Stimulated activated naive CD8-positive, alpha-beta T cell treated with anti-CD3 and anti-CD28 coated beads, Interleukin-15, Interleukin-2, amounts not matched to agents 100 ng/mL and 50 ng/mL, for 24 hours (primary cell): ENCODE measurements at regions not wholly inside any gene's neighbourhood (a gene's known extent, or its start where the extent isn't known, plus 50 kb on each side); places are given as distances from the start of the nearest gene placed in this dataset.
A peak's percentile ranks its signal among the peaks of the same experiment; 100 is the strongest.
"Not testable (repeated sequence)": the region's sequence is repeated elsewhere in the genome, so short reads cannot be mapped to it uniquely, and the experiment has no call there.

Source experiments
- H3K27ac Mint-ChIP-seq: one replicate; pipeline ENCODE4 v1.8.0; 2021; ENCODE audit warnings: mild to moderate bottlenecking, mixed read lengths
- H3K27me3 Mint-ChIP-seq: one replicate; pipeline ENCODE4 v1.8.0; 2021; ENCODE audit warnings: mixed read lengths
- H3K36me3 Mint-ChIP-seq: one replicate; pipeline ENCODE4 v1.8.0; 2021; ENCODE audit warnings: low read depth, mixed read lengths
- H3K4me1 Mint-ChIP-seq: one replicate; pipeline ENCODE4 v1.8.0; 2021; ENCODE audit warnings: low read depth, mixed read lengths
- H3K4me3 Mint-ChIP-seq: one replicate; pipeline ENCODE4 v1.8.0; 2021; ENCODE audit warnings: mild to moderate bottlenecking, mixed read lengths
- H3K9me3 Mint-ChIP-seq: one replicate; pipeline ENCODE4 v1.8.0; 2021; ENCODE audit warnings: mixed read lengths

GRCh38 chr7:149610441-149611011 is 112.9 kb upstream of the ZNF746 start:
- Mint-ChIP-seq H3K27me3 (no peaks in the 10 kb centered on the region), H3K27ac (no peak overlapping the region), H3K36me3 (peaks cover 92% of the 10 kb centered on the region)

GRCh38 chr7:149608168-149608567 is 110.6 kb upstream of the ZNF746 start:
- Mint-ChIP-seq H3K27ac (no peak overlapping the region), H3K4me1 (peaks cover 3% of the 10 kb centered on the region), H3K27me3 (no peaks in the 10 kb centered on the region), H3K9me3 (no peaks in the 10 kb centered on the region), H3K4me3 (no peak overlapping the region), H3K36me3 (peaks cover 83% of the 10 kb centered on the region)

More at GRCh38 chr7:149610441-149611011, 112.9 kb upstream of the ZNF746 start:
- H3K9me3 Mint-ChIP-seq, result no peaks in the 10 kb centered on the region
- H3K4me3 Mint-ChIP-seq, result no peak overlapping the region
- peaks cover 3% of the 10 kb centered on the region for H3K4me1 Mint-ChIP-seq

DNA sequence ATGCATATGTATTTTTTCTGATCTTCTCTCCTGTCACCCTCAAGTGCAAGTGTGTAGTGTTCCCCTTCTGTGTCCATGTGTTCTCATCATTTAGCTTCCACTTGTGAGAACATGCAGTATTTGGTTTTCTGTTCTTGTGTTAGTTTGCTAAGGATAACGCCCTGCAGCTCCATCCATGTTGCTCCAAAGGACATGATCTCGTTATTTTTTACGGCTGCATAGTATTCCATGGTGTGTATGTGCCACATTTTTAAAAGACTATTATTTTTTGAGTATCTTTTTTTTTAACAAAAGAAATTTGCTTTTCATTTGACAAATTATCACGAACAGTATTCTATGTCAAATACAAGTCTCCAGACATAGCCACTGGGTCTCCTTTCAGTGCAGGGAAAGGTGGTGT is 110.1 kb upstream of the ZNF746 start:
- H3K4me1 Mint-ChIP-seq, result peaks cover 3% of the 10 kb centered on the region
- no peaks in the 10 kb centered on the region for H3K27me3 Mint-ChIP-seq
- H3K27ac Mint-ChIP-seq, result no peak overlapping the region
- H3K4me3 Mint-ChIP-seq, result no peak overlapping the region
- H3K9me3 Mint-ChIP-seq, result no peaks in the 10 kb centered on the region
- H3K36me3 Mint-ChIP-seq, result peaks cover 81% of the 10 kb centered on the region

- H3K9me3 Mint-ChIP-seq, result no peaks in the 10 kb centered on the region
- H3K36me3 Mint-ChIP-seq, result peaks cover 80% of the 10 kb centered on the region
- H3K27me3 Mint-ChIP-seq, result no peaks in the 10 kb centered on the region
- no peak overlapping the region for H3K4me3 Mint-ChIP-seq
- H3K27ac Mint-ChIP-seq, result no peak overlapping the region
- peaks cover 3% of the 10 kb centered on the region for H3K4me1 Mint-ChIP-seq
These were observed 109.2 kb upstream of the ZNF746 start for GRCh38 chr7:149606826-149607225.

GRCh38 chr7:149605696-149606095 is 108.1 kb upstream of the ZNF746 start:
- Mint-ChIP-seq H3K27me3 (no peaks in the 10 kb centered on the region), H3K27ac (no peak overlapping the region), H3K4me1 (peaks cover 12% of the 10 kb centered on the region), H3K36me3 (peaks cover 78% of the 10 kb centered on the region), H3K9me3 (no peaks in the 10 kb centered on the region), H3K4me3 (no peak overlapping the region)

DNA sequence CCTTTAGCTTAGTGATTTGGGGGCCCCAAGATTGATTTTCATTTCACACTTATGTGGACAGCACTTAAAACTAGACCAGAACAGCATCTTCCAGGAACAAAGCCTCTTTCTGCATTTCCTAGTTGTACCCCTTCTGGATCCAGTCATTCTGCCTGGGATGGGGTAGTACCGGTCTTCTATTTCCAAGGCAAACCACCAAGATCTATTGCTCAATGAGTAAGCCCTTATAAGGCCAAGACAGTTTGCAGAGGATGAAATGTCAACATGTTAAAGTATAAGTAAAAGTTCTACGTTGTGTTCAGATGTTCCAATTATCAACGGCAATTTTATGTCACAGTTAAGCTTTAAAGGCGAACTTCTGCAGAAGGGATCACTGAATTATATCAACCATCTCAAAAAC is 106.9 kb upstream of the ZNF746 start:
- H3K27ac Mint-ChIP-seq, result no peak overlapping the region
- H3K4me1 Mint-ChIP-seq, result peaks cover 20% of the 10 kb centered on the region
- H3K27me3 Mint-ChIP-seq, result no peaks in the 10 kb centered on the region
- peaks cover 74% of the 10 kb centered on the region for H3K36me3 Mint-ChIP-seq
- H3K9me3 Mint-ChIP-seq, result no peaks in the 10 kb centered on the region
- H3K4me3 Mint-ChIP-seq, result no peak overlapping the region

DNA sequence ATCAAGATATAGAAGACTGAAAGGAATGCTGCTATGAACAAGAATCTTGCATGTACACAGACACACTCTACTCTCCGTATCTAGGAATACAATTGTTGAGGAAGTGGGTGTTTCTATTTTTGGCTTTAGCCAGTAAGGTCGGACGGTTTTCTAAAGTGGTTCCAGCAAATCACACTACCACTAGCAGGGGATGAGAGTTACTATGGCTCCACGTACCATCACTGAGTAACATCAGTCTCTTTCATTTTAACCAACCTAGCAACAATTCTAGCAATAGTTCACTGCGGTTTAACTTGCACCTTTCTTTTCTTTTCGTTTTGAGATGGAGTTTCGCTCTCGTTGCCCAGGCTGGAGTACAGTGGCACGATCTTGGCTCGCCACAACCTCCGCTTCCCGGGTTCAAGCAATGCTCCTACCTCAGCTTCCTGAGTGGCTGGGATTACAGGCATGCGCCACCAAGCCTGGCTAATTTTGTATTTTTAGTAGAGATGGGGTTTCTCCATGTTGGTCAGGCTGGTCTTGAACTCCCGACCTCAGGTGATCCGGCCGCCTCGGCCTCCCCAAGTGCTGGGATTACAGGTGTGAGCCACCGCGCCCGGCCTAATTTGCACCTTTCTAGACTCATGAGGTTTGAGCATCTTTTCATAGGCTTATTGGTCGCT is 103.2 kb upstream of the ZNF746 start:
- Mint-ChIP-seq H3K4me1 (peaks cover 31% of the 10 kb centered on the region), H3K27ac (peak overlapping the region; percentile 22), H3K36me3 (peaks cover 71% of the 10 kb centered on the region), H3K4me3 (peak overlapping the region; percentile 66)
- not testable (repeated sequence) for H3K9me3 Mint-ChIP-seq, H3K27me3 Mint-ChIP-seq

DNA sequence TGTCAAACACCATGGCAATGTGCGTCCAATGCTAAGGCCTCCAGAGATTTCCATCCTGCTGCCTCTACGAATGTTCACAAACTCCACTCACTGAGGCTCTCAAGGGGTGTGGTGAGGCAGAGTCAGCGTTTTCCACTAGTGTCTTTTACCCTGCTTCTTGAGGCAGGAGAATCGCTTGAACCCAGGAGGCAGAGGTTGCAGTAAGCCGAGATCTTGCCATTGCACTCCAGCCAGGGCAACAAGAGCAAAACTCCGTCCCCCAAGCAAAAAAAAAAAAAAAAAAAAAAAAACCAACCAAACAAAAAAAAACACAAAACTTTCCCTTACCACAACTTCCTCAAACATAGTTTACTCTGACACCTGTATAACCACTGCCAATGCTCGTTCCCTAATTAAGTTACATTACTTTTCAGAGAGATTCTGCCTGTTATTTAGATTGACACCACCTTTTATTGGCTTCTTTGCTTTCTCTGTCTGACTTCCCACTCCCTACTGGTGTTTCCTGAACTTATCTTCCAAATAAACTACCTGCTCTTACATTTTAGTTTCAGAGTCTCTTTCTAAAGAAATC is 102.1 kb upstream of the ZNF746 start:
- Mint-ChIP-seq H3K4me1 (peaks cover 31% of the 10 kb centered on the region), H3K27me3 (no peaks in the 10 kb centered on the region), H3K36me3 (peaks cover 73% of the 10 kb centered on the region), H3K9me3 (no peaks in the 10 kb centered on the region), H3K27ac (peak overlapping the region; percentile 88), H3K4me3 (peak overlapping the region; percentile 66)

DNA sequence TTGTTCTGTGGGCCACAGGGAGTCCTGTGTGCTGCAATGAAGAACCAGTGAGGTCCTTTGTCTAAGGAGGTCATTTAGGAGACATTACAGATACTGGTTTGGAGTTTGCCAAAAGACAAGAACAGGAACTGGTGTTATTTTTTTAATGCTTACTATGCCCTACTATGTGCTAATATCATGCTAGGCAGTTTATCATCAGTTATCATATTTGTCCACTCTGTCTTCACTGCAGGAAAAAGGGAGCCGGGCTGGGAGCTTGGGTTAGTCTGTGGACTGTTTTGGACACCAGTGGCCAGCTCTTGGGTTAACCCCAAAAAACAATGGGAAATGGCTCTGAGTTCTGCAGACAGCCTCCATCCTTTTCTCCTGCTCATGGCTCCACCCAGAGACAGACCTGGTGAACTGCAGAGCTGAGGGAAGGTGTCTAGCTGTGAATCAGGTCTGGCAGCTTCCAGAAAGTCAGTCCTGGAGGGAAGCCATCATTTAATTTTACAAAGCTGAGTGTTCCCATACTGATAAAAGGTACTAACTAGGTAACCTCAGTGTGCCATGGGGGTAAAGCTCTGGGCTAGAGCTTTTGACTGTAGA is 101.2 kb upstream of the ZNF746 start:
- peaks cover 39% of the 10 kb centered on the region for H3K4me1 Mint-ChIP-seq
- H3K36me3 Mint-ChIP-seq, result peaks cover 70% of the 10 kb centered on the region
- H3K4me3 Mint-ChIP-seq, result no peak overlapping the region
- H3K9me3 Mint-ChIP-seq, result no peaks in the 10 kb centered on the region
- H3K27ac Mint-ChIP-seq, result no peak overlapping the region
- no peaks in the 10 kb centered on the region for H3K27me3 Mint-ChIP-seq

GRCh38 chr7:149597789-149598188 is 100.2 kb upstream of the ZNF746 start:
- not testable (repeated sequence) for H3K27ac Mint-ChIP-seq, H3K27me3 Mint-ChIP-seq, H3K9me3 Mint-ChIP-seq, H3K4me3 Mint-ChIP-seq
- Mint-ChIP-seq H3K4me1 (peaks cover 39% of the 10 kb centered on the region), H3K36me3 (peaks cover 63% of the 10 kb centered on the region)

- H3K9me3 Mint-ChIP-seq, result no peaks in the 10 kb centered on the region
- H3K4me3 Mint-ChIP-seq, result no peak overlapping the region
- peaks cover 29% of the 10 kb centered on the region for H3K4me1 Mint-ChIP-seq
- no peaks in the 10 kb centered on the region for H3K27me3 Mint-ChIP-seq
- H3K36me3 Mint-ChIP-seq, result peaks cover 66% of the 10 kb centered on the region
- H3K27ac Mint-ChIP-seq, result peak overlapping the region; percentile 23
These were observed 97.9 kb upstream of the ZNF746 start for GRCh38 chr7:149595541-149595940.

- Mint-ChIP-seq H3K27me3 (no peaks in the 10 kb centered on the region), H3K9me3 (no peaks in the 10 kb centered on the region), H3K4me3 (no peak overlapping the region), H3K4me1 (peaks cover 24% of the 10 kb centered on the region), H3K27ac (peak overlapping the region; percentile 23), H3K36me3 (peaks cover 69% of the 10 kb centered on the region)
These were observed 97.5 kb upstream of the ZNF746 start for GRCh38 chr7:149595078-149595477.

- peaks cover 79% of the 10 kb centered on the region for H3K36me3 Mint-ChIP-seq
- H3K27ac Mint-ChIP-seq, result no peak overlapping the region
- no peaks in the 10 kb centered on the region for H3K27me3 Mint-ChIP-seq
- peaks cover under 1% of the 10 kb centered on the region for H3K4me1 Mint-ChIP-seq
- no peak overlapping the region for H3K4me3 Mint-ChIP-seq
- H3K9me3 Mint-ChIP-seq, result no peaks in the 10 kb centered on the region
These were observed 91.3 kb upstream of the ZNF746 start for GRCh38 chr7:149588930-149589329.

- peaks cover 89% of the 10 kb centered on the region for H3K36me3 Mint-ChIP-seq
- H3K9me3 Mint-ChIP-seq, result no peaks in the 10 kb centered on the region
- no peaks in the 10 kb centered on the region for H3K27me3 Mint-ChIP-seq
- no peak overlapping the region for H3K27ac Mint-ChIP-seq
- no peaks in the 10 kb centered on the region for H3K4me1 Mint-ChIP-seq
- H3K4me3 Mint-ChIP-seq, result no peak overlapping the region
These were observed 89.3 kb upstream of the ZNF746 start for GRCh38 chr7:149586646-149587645.
